ENCODE measurements at regions not wholly inside any gene's neighbourhood (a gene's known extent, or its start where the extent isn't known, plus 50 kb on each side); places are given as distances from the start of the nearest gene placed in this dataset.

- TF ChIP-seq POLR2AphosphoS5 (IDR thresholded peaks at IDR 0.05; ENCODE audit: control insufficient read depth, insufficient read depth, low read depth, low read length) (no peak), ZNF263 (CRISPR knock-in tag; IDR thresholded peaks at IDR 0.05; ENCODE audit: borderline replicate concordance) (no peak), ZNF551 (CRISPR knock-in tag; IDR thresholded peaks at IDR 0.05) (no peak), HCFC1 (IDR thresholded peaks at IDR 0.05; ENCODE audit: low read depth, low read length) (no peak), SMARCE1 (IDR thresholded peaks at IDR 0.05) (no peak), CTCF (IDR thresholded peaks at IDR 0.05 in 2 of 3, conservative IDR thresholded peaks at IDR 0.05 in 1 of 3; ENCODE audit: insufficient read depth in 2 of 3, low read depth in 1 of 3, low read length in 3 of 3) (no peak), OTX1 (CRISPR knock-in tag; IDR thresholded peaks at IDR 0.05) (no peak), PATZ1 (CRISPR knock-in tag; IDR thresholded peaks at IDR 0.05; ENCODE audit: borderline replicate concordance) (no peak), ZNF584 (CRISPR knock-in tag; IDR thresholded peaks at IDR 0.05; ENCODE audit: low read depth) (no peak)
Observed at GRCh38 chr3:76872999-76873398, 166.9 kb upstream of the ROBO2 start.

All from K562 (cell line).